ENCODE measurements at regions not wholly inside any gene's neighbourhood (a gene's known extent, or its start where the extent isn't known, plus 50 kb on each side); places are given as distances from the start of the nearest gene placed in this dataset.

- no peak overlapping the region for H2BK120ac ChIP-seq (ENCODE audit: low read depth, low read length)
- H3K23ac ChIP-seq (ENCODE audit: low read length in 2 of 2), result no peak overlapping the region
- H3K4me2 ChIP-seq (ENCODE audit: low read length, poor library complexity, severe bottlenecking), result no peak overlapping the region
- H3K27me3 ChIP-seq (ENCODE audit: control insufficient read depth in 1 of 2, insufficient read depth in 1 of 2, low read length in 2 of 2), result no peaks in the 10 kb centered on the region
- H3K14ac ChIP-seq (ENCODE audit: low read length in 2 of 2), result no peak overlapping the region
- WGBS, result 66% methylated on average over 9 of the region's 9 CpGs
- H2BK15ac ChIP-seq (ENCODE audit: low read depth, poor library complexity, severe bottlenecking), result no peak overlapping the region
- no peak overlapping the region for H4K8ac ChIP-seq (ENCODE audit: low read length)
- H3K4ac ChIP-seq (ENCODE audit: low read depth in 1 of 2, low read length in 2 of 2), result no peak overlapping the region
- no peak overlapping the region for H2AK5ac ChIP-seq (ENCODE audit: low read length, severe bottlenecking)
- no peak overlapping the region for H2BK5ac ChIP-seq (ENCODE audit: low read depth, low read length, poor library complexity, severe bottlenecking)
- DNase-seq, result no peak
- H2BK12ac ChIP-seq (ENCODE audit: low read length in 2 of 2), result no peak overlapping the region
- H3K79me1 ChIP-seq (replicated peaks; ENCODE audit: low read length, poor library complexity, severe bottlenecking), result no peaks in the 10 kb centered on the region
- no peak overlapping the region for H3K4me3 ChIP-seq (ENCODE audit: insufficient read depth in 1 of 2, low read depth in 1 of 2, low read length in 2 of 2)
- H3K4me1 ChIP-seq (ENCODE audit: control insufficient read depth, insufficient read depth, low read depth, low read length), result no peaks in the 10 kb centered on the region
- no peak overlapping the region for H3K9ac ChIP-seq (ENCODE audit: low read length)
- H3K9me3 ChIP-seq (ENCODE audit: control insufficient read depth, low read length), result peaks cover 13% of the 10 kb centered on the region
- no peaks in the 10 kb centered on the region for H3K36me3 ChIP-seq (ENCODE audit: control insufficient read depth in 1 of 2, insufficient read depth in 2 of 2, low read depth in 1 of 2, low read length in 2 of 2)
- H3K27ac ChIP-seq (ENCODE audit: low read length, poor library complexity, severe bottlenecking), result no peak overlapping the region
- no peak overlapping the region for H4K91ac ChIP-seq (ENCODE audit: low read length)
- no peak overlapping the region for H3K18ac ChIP-seq (ENCODE audit: low read depth in 1 of 2, low read length in 2 of 2)
- no peak overlapping the region for H2AFZ ChIP-seq (ENCODE audit: low read depth, low read length)
These were observed 86.2 kb upstream of the OPCML start for GRCh38 chr11:133618544-133618943.

GRCh38 chr11:133608496-133608895, 76.2 kb upstream of the OPCML start:
- WGBS, result no CpG with 5 or more reads among the region's 2 CpGs
- no peak overlapping the region for H2BK15ac ChIP-seq (ENCODE audit: low read depth, poor library complexity, severe bottlenecking)
- no peaks in the 10 kb centered on the region for H3K36me3 ChIP-seq (ENCODE audit: control insufficient read depth in 1 of 2, insufficient read depth in 2 of 2, low read depth in 1 of 2, low read length in 2 of 2)
- H3K9ac ChIP-seq (ENCODE audit: low read length), result no peak overlapping the region
- no peak overlapping the region for H3K4me2 ChIP-seq (ENCODE audit: low read length, poor library complexity, severe bottlenecking)
- no peaks in the 10 kb centered on the region for H3K79me1 ChIP-seq (replicated peaks; ENCODE audit: low read length, poor library complexity, severe bottlenecking)
- H4K91ac ChIP-seq (ENCODE audit: low read length), result no peak overlapping the region
- no peak overlapping the region for H3K18ac ChIP-seq (ENCODE audit: low read depth in 1 of 2, low read length in 2 of 2)
- H2BK120ac ChIP-seq (ENCODE audit: low read depth, low read length), result no peak overlapping the region
- H3K27ac ChIP-seq (ENCODE audit: low read length, poor library complexity, severe bottlenecking), result no peak overlapping the region
- no peak overlapping the region for H2BK12ac ChIP-seq (ENCODE audit: low read length in 2 of 2)
- no peaks in the 10 kb centered on the region for H3K27me3 ChIP-seq (ENCODE audit: control insufficient read depth in 1 of 2, insufficient read depth in 1 of 2, low read length in 2 of 2)
- H3K23ac ChIP-seq (ENCODE audit: low read length in 2 of 2), result no peak overlapping the region
- no peaks in the 10 kb centered on the region for H3K4me1 ChIP-seq (ENCODE audit: control insufficient read depth, insufficient read depth, low read depth, low read length)
- no peak overlapping the region for H4K8ac ChIP-seq (ENCODE audit: low read length)
- H2AFZ ChIP-seq (ENCODE audit: low read depth, low read length), result no peak overlapping the region
- no peak overlapping the region for H2AK5ac ChIP-seq (ENCODE audit: low read length, severe bottlenecking)
- H3K4me3 ChIP-seq (ENCODE audit: insufficient read depth in 1 of 2, low read depth in 1 of 2, low read length in 2 of 2), result no peak overlapping the region
- no peak overlapping the region for H2BK5ac ChIP-seq (ENCODE audit: low read depth, low read length, poor library complexity, severe bottlenecking)
- H3K4ac ChIP-seq (ENCODE audit: low read depth in 1 of 2, low read length in 2 of 2), result no peak overlapping the region
- H3K14ac ChIP-seq (ENCODE audit: low read length in 2 of 2), result no peak overlapping the region
- H3K9me3 ChIP-seq (ENCODE audit: control insufficient read depth, low read length), result peaks cover 26% of the 10 kb centered on the region
- no peak for DNase-seq

GRCh38 chr11:133606124-133606523, 73.8 kb upstream of the OPCML start:
- no peak overlapping the region for H3K4me3 ChIP-seq (ENCODE audit: insufficient read depth in 1 of 2, low read depth in 1 of 2, low read length in 2 of 2)
- no peaks in the 10 kb centered on the region for H3K4me1 ChIP-seq (ENCODE audit: control insufficient read depth, insufficient read depth, low read depth, low read length)
- H2BK5ac ChIP-seq (ENCODE audit: low read depth, low read length, poor library complexity, severe bottlenecking), result no peak overlapping the region
- no peaks in the 10 kb centered on the region for H3K36me3 ChIP-seq (ENCODE audit: control insufficient read depth in 1 of 2, insufficient read depth in 2 of 2, low read depth in 1 of 2, low read length in 2 of 2)
- no peak overlapping the region for H4K8ac ChIP-seq (ENCODE audit: low read length)
- H2AFZ ChIP-seq (ENCODE audit: low read depth, low read length), result no peak overlapping the region
- peaks cover 18% of the 10 kb centered on the region for H3K9me3 ChIP-seq (ENCODE audit: control insufficient read depth, low read length)
- H4K91ac ChIP-seq (ENCODE audit: low read length), result no peak overlapping the region
- DNase-seq, result no peak
- no CpG with 5 or more reads among the region's 3 CpGs for WGBS
- no peak overlapping the region for H3K23ac ChIP-seq (ENCODE audit: low read length in 2 of 2)
- no peak overlapping the region for H3K4me2 ChIP-seq (ENCODE audit: low read length, poor library complexity, severe bottlenecking)
- H2BK12ac ChIP-seq (ENCODE audit: low read length in 2 of 2), result no peak overlapping the region
- no peak overlapping the region for H3K9ac ChIP-seq (ENCODE audit: low read length)
- H3K27me3 ChIP-seq (ENCODE audit: control insufficient read depth in 1 of 2, insufficient read depth in 1 of 2, low read length in 2 of 2), result no peaks in the 10 kb centered on the region
- H2AK5ac ChIP-seq (ENCODE audit: low read length, severe bottlenecking), result no peak overlapping the region
- H2BK120ac ChIP-seq (ENCODE audit: low read depth, low read length), result no peak overlapping the region
- no peak overlapping the region for H3K27ac ChIP-seq (ENCODE audit: low read length, poor library complexity, severe bottlenecking)
- H2BK15ac ChIP-seq (ENCODE audit: low read depth, poor library complexity, severe bottlenecking), result no peak overlapping the region
- H3K4ac ChIP-seq (ENCODE audit: low read depth in 1 of 2, low read length in 2 of 2), result no peak overlapping the region
- H3K79me1 ChIP-seq (replicated peaks; ENCODE audit: low read length, poor library complexity, severe bottlenecking), result no peaks in the 10 kb centered on the region
- no peak overlapping the region for H3K14ac ChIP-seq (ENCODE audit: low read length in 2 of 2)
- H3K18ac ChIP-seq (ENCODE audit: low read depth in 1 of 2, low read length in 2 of 2), result no peak overlapping the region

GRCh38 chr11:133605482-133605881, 73.2 kb upstream of the OPCML start:
- no peak overlapping the region for H3K4me3 ChIP-seq (ENCODE audit: insufficient read depth in 1 of 2, low read depth in 1 of 2, low read length in 2 of 2)
- no peaks in the 10 kb centered on the region for H3K79me1 ChIP-seq (replicated peaks; ENCODE audit: low read length, poor library complexity, severe bottlenecking)
- H3K4me1 ChIP-seq (ENCODE audit: control insufficient read depth, insufficient read depth, low read depth, low read length), result no peaks in the 10 kb centered on the region
- no peak overlapping the region for H2AK5ac ChIP-seq (ENCODE audit: low read length, severe bottlenecking)
- no peak overlapping the region for H4K91ac ChIP-seq (ENCODE audit: low read length)
- H3K36me3 ChIP-seq (ENCODE audit: control insufficient read depth in 1 of 2, insufficient read depth in 2 of 2, low read depth in 1 of 2, low read length in 2 of 2), result no peaks in the 10 kb centered on the region
- H3K14ac ChIP-seq (ENCODE audit: low read length in 2 of 2), result no peak overlapping the region
- no peak overlapping the region for H3K23ac ChIP-seq (ENCODE audit: low read length in 2 of 2)
- no peaks in the 10 kb centered on the region for H3K27me3 ChIP-seq (ENCODE audit: control insufficient read depth in 1 of 2, insufficient read depth in 1 of 2, low read length in 2 of 2)
- WGBS, result 50% methylated on average over 2 of the region's 2 CpGs
- no peak overlapping the region for H2BK12ac ChIP-seq (ENCODE audit: low read length in 2 of 2)
- no peak overlapping the region for H2BK5ac ChIP-seq (ENCODE audit: low read depth, low read length, poor library complexity, severe bottlenecking)
- H2AFZ ChIP-seq (ENCODE audit: low read depth, low read length), result no peak overlapping the region
- H3K4me2 ChIP-seq (ENCODE audit: low read length, poor library complexity, severe bottlenecking), result no peak overlapping the region
- H2BK120ac ChIP-seq (ENCODE audit: low read depth, low read length), result no peak overlapping the region
- H3K9me3 ChIP-seq (ENCODE audit: control insufficient read depth, low read length), result peaks cover 15% of the 10 kb centered on the region
- no peak overlapping the region for H3K18ac ChIP-seq (ENCODE audit: low read depth in 1 of 2, low read length in 2 of 2)
- H2BK15ac ChIP-seq (ENCODE audit: low read depth, poor library complexity, severe bottlenecking), result no peak overlapping the region
- no peak overlapping the region for H3K9ac ChIP-seq (ENCODE audit: low read length)
- H3K27ac ChIP-seq (ENCODE audit: low read length, poor library complexity, severe bottlenecking), result no peak overlapping the region
- H3K4ac ChIP-seq (ENCODE audit: low read depth in 1 of 2, low read length in 2 of 2), result no peak overlapping the region
- no peak overlapping the region for H4K8ac ChIP-seq (ENCODE audit: low read length)
- DNase-seq, result no peak

Measured in mesenchymal stem cell (in vitro differentiated cells and primary cell).